Posterior cingulate gyrus (tissue), 11 donors: ENCODE measurements at regions not wholly inside any gene's neighbourhood (a gene's known extent, or its start where the extent isn't known, plus 50 kb on each side); places are given as distances from the start of the nearest gene placed in this dataset.

Source experiments
- DNase-seq, 10 donors: peaks; one replicate each; pipeline versions ENCODE4 v3.0.0 to v3.0.0-alpha.2; 2020 to 2021; ENCODE audit warnings: mixed read lengths in 3 of 10
- intact Hi-C: fragments of 100-400 bp; cut with DNase I; formaldehyde crosslinking; loops from one replicate; pipeline ENCODE4 v1.15.1; 2023

GRCh38 chr9:118609355-118610044 lies 759.7 kb downstream of the BRINP1 start:
- DNase-seq = no peak
- intact Hi-C loops = no loop called here

DNA sequence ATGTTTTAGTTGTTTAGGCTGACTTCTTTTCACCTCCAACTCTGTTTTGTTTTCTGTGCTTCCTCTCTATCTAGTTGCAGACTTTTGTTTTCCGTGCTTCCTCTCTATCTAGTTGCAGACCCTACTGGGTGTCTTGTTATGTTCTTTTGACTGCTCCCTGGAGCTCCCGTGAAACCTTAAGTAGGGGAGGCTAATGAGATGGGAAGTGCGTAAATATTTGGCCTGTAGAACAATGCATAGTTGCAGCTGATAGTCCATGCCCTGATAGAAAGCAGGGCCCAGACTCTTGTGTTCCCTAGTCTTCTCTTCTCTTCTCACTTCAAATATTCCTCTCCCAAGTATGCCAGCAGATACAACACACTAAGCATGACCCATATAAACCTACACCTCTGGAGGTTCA lies 757.0 kb downstream of the BRINP1 start:
- intact Hi-C loops = no loop called here
- DNase-seq = no peak

- intact Hi-C loops = no loop called here
- no peak for DNase-seq
These were observed 755.2 kb downstream of the BRINP1 start for GRCh38 chr9:118613996-118614395.

GRCh38 chr9:118618084-118618483 lies 751.2 kb downstream of the BRINP1 start:
- DNase-seq = no peak
- intact Hi-C loops = no loop called here

DNA sequence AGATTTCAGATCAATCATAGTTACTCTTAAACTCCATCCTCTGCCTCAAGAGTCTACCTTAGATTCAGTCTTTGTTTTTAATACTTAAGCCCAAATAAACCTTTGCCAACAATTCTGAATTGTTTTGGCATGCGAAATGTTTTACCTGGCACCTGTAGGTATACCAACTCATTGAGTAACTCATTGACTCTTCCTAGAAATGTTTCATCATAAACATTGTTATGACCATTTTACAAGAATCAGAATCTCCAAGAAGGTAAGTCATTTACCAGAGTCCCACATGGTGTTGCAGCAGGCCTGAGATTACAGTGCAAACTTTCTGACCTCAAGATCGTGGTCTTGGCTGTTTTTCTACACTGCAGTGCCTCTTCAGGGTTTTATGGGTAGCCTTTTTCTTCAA lies 750.4 kb downstream of the BRINP1 start:
- DNase-seq = no peak
- intact Hi-C loops = no loop called here

DNA sequence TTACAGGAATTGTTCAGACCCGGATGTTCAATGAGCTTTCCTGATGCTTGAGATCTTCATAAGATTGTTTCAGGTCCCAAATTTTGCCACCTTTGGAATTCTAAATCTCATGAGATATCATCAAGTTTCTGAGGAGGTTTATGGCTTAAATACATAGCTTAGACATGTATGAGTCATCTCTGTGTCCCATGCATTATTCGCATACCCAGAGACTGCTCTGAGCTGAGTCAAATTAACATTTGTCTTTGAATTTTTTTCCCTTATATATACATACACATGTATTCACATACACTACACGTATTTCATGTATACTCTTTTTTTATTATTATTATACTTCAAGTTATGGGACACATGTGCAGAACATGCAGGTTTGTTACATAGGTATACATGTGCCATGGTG lies 744.6 kb downstream of the BRINP1 start:
- no peak for DNase-seq
- intact Hi-C loops = no loop called here

- no peak for DNase-seq
- intact Hi-C loops = no loop called here
These were observed 739.2 kb downstream of the BRINP1 start for GRCh38 chr9:118630079-118630478.

- intact Hi-C loops = no loop called here
- no peak for DNase-seq
These were observed 738.2 kb downstream of the BRINP1 start for GRCh38 chr9:118630931-118631595.

- intact Hi-C loops = no loop called here
- DNase-seq = no peak
These were observed 737.3 kb downstream of the BRINP1 start for GRCh38 chr9:118631956-118632355.

- DNase-seq = no peak
- intact Hi-C loops = no loop called here
These were observed 733.8 kb downstream of the BRINP1 start for GRCh38 chr9:118635416-118635815.

GRCh38 chr9:118637681-118638080 lies 731.6 kb downstream of the BRINP1 start:
- intact Hi-C loops = no loop called here
- DNase-seq = no peak

GRCh38 chr9:118640836-118641560 lies 728.2 kb downstream of the BRINP1 start:
- intact Hi-C loops = no loop called here
- DNase-seq = no peak

- intact Hi-C loops = no loop called here
- DNase-seq = no peak
These were observed 726.1 kb downstream of the BRINP1 start for GRCh38 chr9:118643118-118643517.

GRCh38 chr9:118644066-118644465 lies 725.2 kb downstream of the BRINP1 start:
- no peak for DNase-seq
- intact Hi-C loops = no loop called here

GRCh38 chr9:118647331-118647730 lies 721.9 kb downstream of the BRINP1 start:
- DNase-seq = no peak
- intact Hi-C loops = no loop called here

DNA sequence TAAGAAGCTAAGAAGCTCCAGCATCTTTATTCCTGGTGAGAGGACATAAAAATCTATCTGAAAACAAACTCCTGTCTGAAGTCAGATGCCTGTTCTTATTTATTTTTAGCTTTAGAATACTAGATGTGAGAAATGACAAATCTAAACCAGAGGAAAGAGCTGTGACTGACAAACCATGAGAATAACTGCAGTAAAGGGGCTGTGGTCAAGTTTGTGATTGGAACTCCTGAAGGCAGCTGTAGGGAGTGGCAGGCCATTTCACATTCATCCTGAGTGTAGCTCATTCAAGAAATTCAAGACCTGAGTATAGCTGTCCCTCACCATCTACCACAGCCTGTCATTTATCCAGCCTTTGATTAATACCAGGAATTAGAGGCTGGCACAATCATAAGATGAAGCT lies 718.8 kb downstream of the BRINP1 start:
- no peak for DNase-seq
- intact Hi-C loops = no loop called here

- intact Hi-C loops = no loop called here
- no peak for DNase-seq
These were observed 717.7 kb downstream of the BRINP1 start for GRCh38 chr9:118651511-118651910.

DNA sequence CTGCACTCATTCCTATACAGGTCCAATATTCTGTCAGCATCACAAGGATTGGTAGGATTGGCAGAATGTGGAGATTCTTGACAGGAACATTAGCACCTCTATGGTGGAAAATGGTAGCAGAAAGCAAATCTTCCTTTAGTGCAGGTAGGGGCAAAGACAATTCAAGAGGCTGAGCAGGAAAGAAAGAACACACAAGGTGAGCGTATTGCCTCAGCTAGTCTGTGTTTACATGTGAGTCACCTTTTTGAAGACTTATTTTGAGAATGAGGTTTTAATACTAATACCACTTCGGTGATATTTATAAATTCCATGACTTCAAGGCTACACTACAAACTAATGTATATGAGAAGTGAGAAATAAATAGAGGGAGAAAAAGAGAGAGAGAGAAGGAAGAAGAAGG lies 717.0 kb downstream of the BRINP1 start:
- DNase-seq = no peak
- intact Hi-C loops = no loop called here

GRCh38 chr9:118652912-118653311 lies 716.3 kb downstream of the BRINP1 start:
- no peak for DNase-seq
- intact Hi-C loops = no loop called here

DNA sequence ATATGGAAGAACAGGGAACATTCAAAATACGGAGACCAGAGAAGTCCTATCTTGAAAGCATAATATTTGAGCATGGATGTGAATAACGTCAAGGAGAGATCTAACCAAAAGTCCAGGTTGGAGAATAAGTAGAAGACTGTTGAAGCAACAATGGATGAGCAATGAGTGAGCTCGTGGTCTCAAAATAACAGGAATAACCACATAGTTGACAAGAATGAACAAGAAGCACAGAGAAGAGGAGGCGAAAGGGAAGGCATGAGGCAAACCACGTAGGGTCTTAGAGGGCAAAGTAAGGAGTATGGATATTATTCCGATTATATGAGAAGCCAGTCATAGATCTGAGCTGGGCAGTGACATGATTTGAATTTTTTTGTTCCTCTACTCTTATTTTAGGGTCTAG lies 710.2 kb downstream of the BRINP1 start:
- intact Hi-C loops = no loop called here

GRCh38 chr9:118665226-118665919 lies 703.9 kb downstream of the BRINP1 start:
- intact Hi-C loops = no loop called here

More for the DNA sequence above, 710.2 kb downstream of the BRINP1 start:
- no peak for DNase-seq

More at GRCh38 chr9:118665226-118665919, 703.9 kb downstream of the BRINP1 start:
- DNase-seq = no peak
